K562 (cell line): ENCODE measurements at regions not wholly inside any gene's neighbourhood (a gene's known extent, or its start where the extent isn't known, plus 50 kb on each side); places are given as distances from the start of the nearest gene placed in this dataset.

Experiments
- AFF4 ChIP-seq: sonication (generic); formaldehyde crosslinking; IDR thresholded peaks from 2 replicates; pipeline ENCODE4 v1.8.0; 2023; ENCODE audit warnings: mild to moderate bottlenecking, missing genetic modification reagents
- E4F1 ChIP-seq: fragments of 250-450 bp; sonication (Bioruptor Pico); IDR thresholded peaks from 2 replicates; pipeline ENCODE4 v1.5.0; 2021; ENCODE audit warnings: mild to moderate bottlenecking, borderline replicate concordance
- HSF4 ChIP-seq: fragments of 250-450 bp; sonication (Bioruptor Pico); IDR thresholded peaks from 2 replicates; pipeline ENCODE4 v2.1.2; 2022; ENCODE audit warnings: mild to moderate bottlenecking, moderate library complexity, borderline replicate concordance
- JUN ChIP-seq, 2 experiments: sonication (generic) in 1 of 2; formaldehyde crosslinking in 1 of 2; IDR thresholded peaks; 2 replicates each; pipeline versions ENCODE4 v1.6.1 to v1.8.0; 2012 to 2022; ENCODE audit warnings: borderline replicate concordance in 2 of 2, mild to moderate bottlenecking in 2 of 2, improper control_type of control experiment in 1 of 2, low read depth in 1 of 2, low read length in 1 of 2, missing genetic modification reagents in 1 of 2
- PTBP1 ChIP-seq: fragments of 200-400 bp; formaldehyde crosslinking; IDR thresholded peaks from 2 replicates; pipeline ENCODE4 v1.6.1; 2017; ENCODE audit warnings: low read depth, low read length
- SMAD2 ChIP-seq: fragments of 150-350 bp; IDR thresholded peaks from 2 replicates; pipeline ENCODE4 v1.6.1; 2014; ENCODE audit warnings: low read depth, mild to moderate bottlenecking, low read length
- ZBTB49 ChIP-seq: sonication (generic); formaldehyde crosslinking; IDR thresholded peaks from 2 replicates; pipeline ENCODE4 v1.8.0; 2022; ENCODE audit warnings: missing genetic modification reagents, mild to moderate bottlenecking, borderline replicate concordance
- ZMIZ1 ChIP-seq, 2 experiments: fragments of 150-350 bp in 1 of 2; IDR thresholded peaks; 2 replicates each; pipeline ENCODE4 v1.6.1; 2012 to 2016; ENCODE audit warnings: low read depth in 2 of 2, low read length in 2 of 2, mild to moderate bottlenecking in 1 of 2, moderate library complexity in 1 of 2

- TF ChIP-seq AFF4 (CRISPR knock-in tag) (no peak), PTBP1 (no peak), HSF4 (CRISPR knock-in tag) (no peak), SMAD2 (no peak), ZBTB49 (no peak), JUN (IDR thresholded peaks at IDR 0.05; ENCODE audit: borderline replicate concordance, low read depth, low read length) (no peak), JUN (CRISPR knock-in tag; IDR thresholded peaks at IDR 0.05; ENCODE audit: borderline replicate concordance) (no peak), E4F1 (CRISPR knock-in tag) (no peak), ZMIZ1 (IDR thresholded peaks at IDR 0.05; ENCODE audit: low read depth in 2 of 2, low read length in 2 of 2) (no peak)
These were observed 170.0 kb upstream of the FRMPD4 start (continued) for GRCh38 chrX:11967986-11968869.
